K562 (cell line): ENCODE measurements at regions not wholly inside any gene's neighbourhood (a gene's known extent, or its start where the extent isn't known, plus 50 kb on each side); places are given as distances from the start of the nearest gene placed in this dataset.

Experiments
- ATAC-seq: fragments of 200-7000 bp; cut with Tn5 transposase; 3 replicates; pipeline ENCODE4 v1.9.1; 2020; ENCODE audit warnings: moderate library complexity
- BruUV-seq: library from RNA; stranded (reverse); fragments of 400-500 nt; replicated peaks from 2 replicates; lab custom pipeline; 2021; lab: Mats Ljungman, UMichigan
- CTCF ChIA-PET: fragments of 300-600 bp; formaldehyde crosslinking; extraction: SDS; loops from one replicate; lab custom pipeline; 2021; ENCODE audit warnings: low intra/inter-chr PET ratio; lab: Yijun Ruan, JAX
- POLR2A ChIA-PET: fragments of 300-600, 350-650 bp; sonication (Branson Sonifier 250); formaldehyde crosslinking; extraction: SDS; loops from one replicate; lab custom pipeline; 2021; ENCODE audit warnings: antibody characterized with exemption, inconsistent platforms; lab: Yijun Ruan, JAX
- DNase-seq, 4 experiments: peaks; one replicate each; pipeline versions ENCODE4 v3.0.0 to v3.0.0-alpha.2; 2011 to 2018; ENCODE audit warnings: low spot score in 3 of 4, mixed read lengths in 3 of 4; ENCODE audit errors: extremely low read depth in 1 of 4
- FAIRE-seq: peaks from 2 replicates; lab custom pipeline; 2011; peaks lifted over from hg19 to GRCh38; lab: Jason Lieb, UNC
- H2AFZ ChIP-seq: 2 replicates; pipeline ENCODE4 v1.6.0; 2011; ENCODE audit warnings: low read depth, low read length, control low read depth, inconsistent platforms
- H3K27ac ChIP-seq: fragments of 200-600 bp; 3 replicates; pipeline ENCODE4 v1.8.0; 2011; ENCODE audit warnings: low read depth, mild to moderate bottlenecking, control low read depth, inconsistent platforms, low read length, moderate library complexity, mixed read lengths; ENCODE audit errors: extremely low read depth
- H3K27me3 ChIP-seq, 2 experiments: fragments of 300-600 bp in 1 of 2; 2 replicates in 1 of 2; 3 replicates in 1 of 2; pipeline versions ENCODE4 v1.6.0 to v1.8.0; 2011; ENCODE audit warnings: inconsistent platforms in 2 of 2, low read length in 2 of 2, mild to moderate bottlenecking in 1 of 2, mixed read lengths in 1 of 2, moderate library complexity in 1 of 2; ENCODE audit not compliant: control insufficient read depth in 2 of 2, insufficient read depth in 2 of 2
- H3K36me3 ChIP-seq: fragments of 300-600 bp; 3 replicates; pipeline ENCODE4 v1.8.0; 2011; ENCODE audit warnings: mild to moderate bottlenecking, low read length, inconsistent platforms; ENCODE audit not compliant: control insufficient read depth, insufficient read depth
- H3K4me1 ChIP-seq, 2 experiments: fragments of 200-600 bp in 1 of 2; replicated peaks in 1 of 2; 2 replicates in 1 of 2; 3 replicates in 1 of 2; pipeline versions ENCODE4 v1.5.1 to v1.8.0; 2011; ENCODE audit warnings: inconsistent platforms in 2 of 2, low read length in 2 of 2, mild to moderate bottlenecking in 1 of 2, mixed read lengths in 1 of 2, moderate library complexity in 1 of 2; ENCODE audit not compliant: control insufficient read depth in 2 of 2, insufficient read depth in 2 of 2
- H3K4me2 ChIP-seq: 2 replicates; pipeline ENCODE4 v1.6.1; 2011; ENCODE audit warnings: low read length, control low read depth, inconsistent platforms, mixed read lengths; ENCODE audit not compliant: insufficient read depth
- H3K4me3 ChIP-seq: fragments of 200-600 bp; sonication (generic), shearing (Covaris generic); 2 replicates; pipeline ENCODE4 v1.5.1; 2016; ENCODE audit warnings: control low read depth, inconsistent platforms
- H3K79me2 ChIP-seq: fragments of 200-600 bp; 3 replicates; pipeline ENCODE4 v1.8.0; 2011; ENCODE audit warnings: low read length, inconsistent platforms; ENCODE audit not compliant: control insufficient read depth, insufficient read depth
- H3K9ac ChIP-seq, 2 experiments: 2 replicates each; pipeline versions ENCODE4 v1.6.0 to v1.6.1; 2011; ENCODE audit warnings: low read depth in 2 of 2, low read length in 2 of 2, control low read depth in 1 of 2, inconsistent platforms in 1 of 2, mild to moderate bottlenecking in 1 of 2, mixed read lengths in 1 of 2; ENCODE audit not compliant: insufficient read depth in 1 of 2
- H3K9me1 ChIP-seq: one replicate; pipeline ENCODE4 v1.6.0; 2011; ENCODE audit warnings: inconsistent platforms, mild to moderate bottlenecking, low read length, moderate library complexity; ENCODE audit not compliant: control insufficient read depth, insufficient read depth
- H3K9me3 ChIP-seq: replicated peaks from 2 replicates; pipeline ENCODE4 v1.5.1; 2011; ENCODE audit warnings: low read depth, low read length, inconsistent platforms; ENCODE audit not compliant: control insufficient read depth, insufficient read depth
- H4K20me1 ChIP-seq: replicated peaks from 2 replicates; pipeline ENCODE4 v1.6.1; 2011; ENCODE audit warnings: low read length, inconsistent platforms, mixed read lengths; ENCODE audit not compliant: control insufficient read depth, insufficient read depth
- ARID3B ChIP-seq: fragments of 250-450 bp; sonication (Bioruptor Pico); IDR thresholded peaks from 2 replicates; pipeline ENCODE4 v1.4.0; 2020; ENCODE audit warnings: borderline replicate concordance
- ARNT ChIP-seq, 2 experiments: fragments of 450-650 bp; IDR thresholded peaks; 2 replicates each; pipeline ENCODE4 v1.6.1; 2016; ENCODE audit warnings: mild to moderate bottlenecking in 1 of 2
- E2F5 ChIP-seq: sonication (generic); formaldehyde crosslinking; IDR thresholded peaks from 2 replicates; pipeline ENCODE4 v1.8.0; 2022; ENCODE audit warnings: mild to moderate bottlenecking, missing genetic modification reagents
- KDM1A ChIP-seq, 2 experiments: fragments of 450-650 bp; IDR thresholded peaks; 2 replicates each; pipeline ENCODE4 v1.6.1; 2016; ENCODE audit warnings: mild to moderate bottlenecking in 2 of 2
- RBM22 ChIP-seq: fragments of 200-400 bp; formaldehyde crosslinking; IDR thresholded peaks from 2 replicates; pipeline ENCODE4 v1.6.1; 2018; ENCODE audit warnings: low read length, low read depth; ENCODE audit not compliant: poor library complexity, severe bottlenecking
- RUNX1 ChIP-seq: sonication (generic); IDR thresholded peaks from 2 replicates; pipeline ENCODE4 v1.6.1; 2016; ENCODE audit warnings: antibody characterized with exemption, low read depth
- ZKSCAN8 ChIP-seq: fragments of 200-800 bp; sonication (Bioruptor generic); IDR thresholded peaks from 2 replicates; pipeline ENCODE4 v1.6.1; 2016; ENCODE audit warnings: missing genetic modification characterization, missing compliant biosample characterization
- ZNF398 ChIP-seq: fragments of 250-450 bp; sonication (Bioruptor Pico); IDR thresholded peaks from 2 replicates; pipeline ENCODE4 v1.8.0; 2021; ENCODE audit warnings: moderate library complexity, mild to moderate bottlenecking, inconsistent platforms
- ZNF57 ChIP-seq: fragments of 450-650 bp; formaldehyde crosslinking; IDR thresholded peaks from 2 replicates; pipeline ENCODE4 v1.4.0; 2020; ENCODE audit warnings: mild to moderate bottlenecking, moderate library complexity
- ZNF583 ChIP-seq: fragments of 250-450 bp; sonication (Bioruptor Pico); IDR thresholded peaks from 2 replicates; pipeline ENCODE4 v1.4.0; 2020
- ZNF717 ChIP-seq: fragments of 250-450 bp; sonication (Bioruptor Pico); IDR thresholded peaks from 2 replicates; pipeline ENCODE4 v1.5.0; 2021
- WGBS: fragments of 100-300 bp; shearing (Covaris generic); methylation state at CpG from one replicate; pipeline ENCODE4 v1.1.6; 2016; ENCODE audit warnings: low coverage, mixed read lengths; ENCODE audit not compliant: insufficient coverage; ENCODE audit errors: missing lambda C conversion rate; 5-methylcytosine and 5-hydroxymethylcytosine counted together
- in situ Hi-C: fragments of 300-500 bp; cut with MboI; formaldehyde crosslinking; loops from 4 replicates; pipeline ENCODE4 v1.15.0; 2018; ENCODE audit warnings: inconsistent platforms, mixed read lengths
- intact Hi-C: fragments of 100-400 bp; cut with micrococcal nuclease; formaldehyde crosslinking; loops from 2 replicates; pipeline ENCODE4 v1.14.2; 2022

GRCh38 chr11:116110802-116111201, 606.6 kb upstream of the CADM1 start (continued):
- TF ChIP-seq E2F5 (CRISPR knock-in tag) (no peak), ARID3B (no peak), ARNT (IDR thresholded peaks at IDR 0.05) (no peak), KDM1A (IDR thresholded peaks at IDR 0.05) (no peak), ZNF717 (CRISPR knock-in tag) (no peak)

GRCh38 chr11:116110356-116110755, 606.1 kb upstream of the CADM1 start:
- Histone ChIP-seq H3K9me1 (no peaks in the 10 kb centered on the region), H2AFZ (no peak overlapping the region), H3K9ac (no peak overlapping the region), H3K4me3 (no peak overlapping the region), H3K27me3 (no peaks in the 10 kb centered on the region), H3K4me2 (no peak overlapping the region), H3K9me3 (no peaks in the 10 kb centered on the region), H3K4me1 (no peaks in the 10 kb centered on the region), H4K20me1 (no peaks in the 10 kb centered on the region), H3K27ac (no peak overlapping the region), H3K79me2 (no peaks in the 10 kb centered on the region), H3K36me3 (no peaks in the 10 kb centered on the region)
- WGBS, result 0% methylated on average over 1 of the region's 1 CpG
- FAIRE-seq, result no peak
- no TSS peak for BruUV-seq
- POLR2A ChIA-PET, result no interaction called here
- DNase-seq, result no peak
- TF ChIP-seq RUNX1 (no peak), RBM22 (no peak), ZNF583 (no peak), ZNF57 (CRISPR knock-in tag) (no peak), ZNF398 (no peak), ZKSCAN8 (CRISPR knock-in tag) (no peak)
- CTCF ChIA-PET, result no interaction called here
- in situ Hi-C loops, result no loop called here
- no peak for ATAC-seq
- intact Hi-C loops, result no loop called here
